Testis (tissue), 2 donors: ENCODE measurements at regions not wholly inside any gene's neighbourhood (a gene's known extent, or its start where the extent isn't known, plus 50 kb on each side); places are given as distances from the start of the nearest gene placed in this dataset.
"Not testable (repeated sequence)": the region's sequence is repeated elsewhere in the genome, so short reads cannot be mapped to it uniquely, and the experiment has no call there.

Experiments used
- DNase-seq: peaks from one replicate; pipeline ENCODE4 v3.0.0-alpha.2; 2019
- H3K27ac ChIP-seq, 2 donors: fragments of 200-600 bp; sonication (generic); one replicate each; pipeline ENCODE4 v1.5.1; 2019
- H3K27me3 ChIP-seq: fragments of 200-600 bp; sonication (generic); one replicate; pipeline ENCODE4 v1.5.1; 2019
- H3K36me3 ChIP-seq: fragments of 200-600 bp; sonication (generic); one replicate; pipeline ENCODE4 v1.5.1; 2017; ENCODE audit warnings: low read depth; ENCODE audit errors: missing control alignments
- H3K4me1 ChIP-seq: fragments of 200-600 bp; sonication (generic); one replicate; pipeline ENCODE4 v1.5.1; 2019
- H3K4me3 ChIP-seq, 2 donors: fragments of 200-600 bp; sonication (generic); one replicate each; pipeline ENCODE4 v1.5.1; 2017 to 2019
- H3K9me3 ChIP-seq: fragments of 200-600 bp; sonication (generic); one replicate; pipeline ENCODE4 v1.5.1; 2017
- POLR2A ChIP-seq: fragments of 450-650 bp; IDR thresholded peaks from one replicate; pipeline ENCODE4 v1.6.1; 2017; ENCODE audit warnings: antibody characterized with exemption, mild to moderate bottlenecking, moderate library complexity
- WGBS, 2 donors: methylation state at CpG; one replicate each; pipeline ENCODE4 v1.1.5; 2018; 5-methylcytosine and 5-hydroxymethylcytosine counted together
- intact Hi-C: fragments of 100-400 bp; cut with DNase I; formaldehyde crosslinking; loops from one replicate; pipeline ENCODE4 v1.15.1; 2023; ENCODE audit warnings: low total_unique reads
- TF ChIP-seq, protein P1 (sequence below), 3 experiments: fragments of 450-650 bp in 2 of 3; fragments of 200-600 bp in 1 of 3; sonication (generic) in 1 of 3; IDR thresholded peaks; one replicate each; pipeline ENCODE4 v1.5.1; 2016 to 2019; ENCODE audit warnings: antibody characterized with exemption in 3 of 3, mild to moderate bottlenecking in 2 of 3, moderate library complexity in 1 of 3

DNA sequence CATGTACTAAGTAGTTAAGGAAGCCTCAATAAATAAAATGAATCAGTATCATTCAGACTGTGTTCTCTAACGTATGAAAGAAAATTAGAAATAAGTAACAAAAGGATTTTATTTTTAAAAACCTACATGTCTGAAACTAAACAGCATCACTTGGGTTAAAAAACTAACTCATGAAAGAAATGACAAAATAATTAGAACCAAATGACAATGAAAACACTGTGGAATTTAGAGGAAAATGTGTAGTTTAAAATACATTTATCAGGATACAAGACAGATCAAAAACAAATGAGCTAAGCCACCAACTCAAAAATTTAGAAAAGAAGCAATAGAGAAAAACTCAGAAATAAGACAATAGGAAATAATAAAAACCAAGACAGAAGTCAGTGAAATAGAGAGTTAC, 108.7 kb downstream of the TENT5C start:
- Histone ChIP-seq H3K4me3 (no peak overlapping the region), H3K27me3 (no peaks in the 10 kb centered on the region), H3K4me1 (no peaks in the 10 kb centered on the region), H3K9me3 (no peaks in the 10 kb centered on the region), H3K36me3 (no peaks in the 10 kb centered on the region), H3K27ac (no peak overlapping the region)
- no peak for DNase-seq
- intact Hi-C loops, result no loop called here
- TF ChIP-seq POLR2A, result no peak
- TF ChIP-seq, protein P1, sequence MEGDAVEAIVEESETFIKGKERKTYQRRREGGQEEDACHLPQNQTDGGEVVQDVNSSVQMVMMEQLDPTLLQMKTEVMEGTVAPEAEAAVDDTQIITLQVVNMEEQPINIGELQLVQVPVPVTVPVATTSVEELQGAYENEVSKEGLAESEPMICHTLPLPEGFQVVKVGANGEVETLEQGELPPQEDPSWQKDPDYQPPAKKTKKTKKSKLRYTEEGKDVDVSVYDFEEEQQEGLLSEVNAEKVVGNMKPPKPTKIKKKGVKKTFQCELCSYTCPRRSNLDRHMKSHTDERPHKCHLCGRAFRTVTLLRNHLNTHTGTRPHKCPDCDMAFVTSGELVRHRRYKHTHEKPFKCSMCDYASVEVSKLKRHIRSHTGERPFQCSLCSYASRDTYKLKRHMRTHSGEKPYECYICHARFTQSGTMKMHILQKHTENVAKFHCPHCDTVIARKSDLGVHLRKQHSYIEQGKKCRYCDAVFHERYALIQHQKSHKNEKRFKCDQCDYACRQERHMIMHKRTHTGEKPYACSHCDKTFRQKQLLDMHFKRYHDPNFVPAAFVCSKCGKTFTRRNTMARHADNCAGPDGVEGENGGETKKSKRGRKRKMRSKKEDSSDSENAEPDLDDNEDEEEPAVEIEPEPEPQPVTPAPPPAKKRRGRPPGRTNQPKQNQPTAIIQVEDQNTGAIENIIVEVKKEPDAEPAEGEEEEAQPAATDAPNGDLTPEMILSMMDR (IDR thresholded peaks at IDR 0.05), result no peak
- 71 to 80% methylated on average over 1 of the region's 1 CpG for WGBS, 2 donors

DNA sequence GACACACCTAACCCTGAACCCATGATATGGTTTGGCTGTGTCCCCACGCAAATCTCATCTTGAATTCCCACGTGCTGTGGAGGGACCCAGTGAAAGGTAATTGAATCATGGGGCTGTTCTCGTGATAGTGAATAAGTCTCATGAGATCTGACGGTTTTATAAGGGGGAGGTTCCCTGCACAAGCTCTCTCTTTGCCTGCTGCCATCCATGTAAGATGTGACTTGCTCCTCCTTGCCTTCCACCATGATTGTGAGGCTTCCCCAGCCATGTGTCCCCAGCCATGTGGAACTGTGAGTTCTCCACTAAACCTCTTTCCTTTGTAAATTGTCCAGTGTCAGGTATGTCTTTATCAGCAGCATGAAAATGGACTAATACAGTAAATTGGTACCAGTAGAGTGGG, 110.2 kb downstream of the TENT5C start:
- WGBS, 2 donors, result 81 to 89% methylated on average over 4 of the region's 4 CpGs
- H3K36me3 ChIP-seq, H3K9me3 ChIP-seq, H3K4me1 ChIP-seq, H3K27me3 ChIP-seq, H3K4me3 ChIP-seq, DNase-seq, intact Hi-C loops, H3K27ac ChIP-seq: not testable (repeated sequence)

DNA sequence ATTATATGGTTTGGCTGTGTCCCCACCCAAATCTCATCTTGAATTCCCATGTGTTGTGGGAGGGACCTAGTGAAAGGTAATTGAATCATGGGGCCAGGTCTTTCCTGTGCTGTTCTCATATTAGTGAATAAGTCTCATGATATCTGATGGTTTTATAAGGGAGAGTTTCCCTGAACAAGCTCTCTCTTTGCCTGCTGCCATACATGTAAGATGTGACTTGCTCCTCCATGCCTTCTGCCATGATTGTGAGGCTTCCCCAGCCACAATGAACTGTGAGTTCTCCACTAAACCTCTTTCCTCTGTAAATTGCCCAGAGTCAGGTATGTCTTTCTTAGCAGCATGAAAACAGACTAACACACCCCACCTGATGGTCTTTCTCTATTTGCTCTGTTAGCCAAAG, 112.1 kb downstream of the TENT5C start:
- intact Hi-C loops, H3K4me1 ChIP-seq, H3K9me3 ChIP-seq, H3K36me3 ChIP-seq, H3K27ac ChIP-seq, H3K4me3 ChIP-seq, H3K27me3 ChIP-seq, DNase-seq: not testable (repeated sequence)

DNA sequence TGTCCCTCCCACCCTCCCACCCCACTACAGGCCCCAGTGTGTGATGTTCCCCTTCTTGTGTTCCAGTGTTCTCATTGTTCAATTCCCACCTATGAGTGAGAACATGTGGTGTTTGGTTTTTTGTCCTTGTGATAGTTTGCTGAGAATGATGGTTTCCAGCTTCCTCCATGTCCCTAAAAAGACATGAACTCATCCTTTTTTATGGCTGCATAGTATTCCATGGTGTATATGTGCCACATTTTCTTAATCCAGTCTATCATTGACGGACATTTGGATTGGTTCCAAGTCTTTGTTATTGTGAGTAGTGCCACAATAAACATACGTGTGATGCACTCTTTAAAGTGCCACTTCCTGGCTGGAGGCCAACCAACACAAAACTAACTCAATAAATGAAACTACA, 112.7 kb downstream of the TENT5C start:
- DNase-seq, H3K9me3 ChIP-seq, H3K27me3 ChIP-seq, H3K27ac ChIP-seq, H3K4me3 ChIP-seq, H3K36me3 ChIP-seq, intact Hi-C loops, H3K4me1 ChIP-seq: not testable (repeated sequence)
- 59 to 65% methylated on average over 2 of the region's 2 CpGs for WGBS, 2 donors

DNA sequence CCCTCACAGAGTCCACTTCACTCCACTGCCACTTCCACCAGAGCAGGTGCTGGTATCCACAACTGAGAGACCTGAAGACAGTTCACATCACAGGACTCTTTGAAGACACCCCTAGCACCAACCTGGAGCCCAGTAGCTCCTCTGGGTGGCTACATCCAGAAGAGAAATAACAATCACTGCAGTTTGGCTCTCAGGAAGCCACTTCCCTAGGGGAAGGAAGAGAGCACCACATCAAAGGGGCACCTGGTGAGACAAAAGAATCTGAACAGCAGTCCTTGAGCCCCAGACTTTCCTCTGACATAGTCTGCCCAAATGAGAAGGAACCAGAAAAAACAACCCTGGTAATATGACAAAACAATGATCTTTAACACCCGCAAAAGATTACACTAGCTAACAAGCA, 113.2 kb downstream of the TENT5C start:
- TF ChIP-seq POLR2A, result no peak
- TF ChIP-seq, protein P1 (IDR thresholded peaks at IDR 0.05), result no peak
- Histone ChIP-seq H3K4me3 (no peak overlapping the region), H3K4me1 (no peaks in the 10 kb centered on the region), H3K27ac (no peak overlapping the region), H3K36me3 (no peaks in the 10 kb centered on the region), H3K27me3 (no peaks in the 10 kb centered on the region), H3K9me3 (no peaks in the 10 kb centered on the region)
- WGBS, 2 donors, result 95 to 97% methylated on average over 1 of the region's 1 CpG
- intact Hi-C loops, result no loop called here
- no peak for DNase-seq

DNA sequence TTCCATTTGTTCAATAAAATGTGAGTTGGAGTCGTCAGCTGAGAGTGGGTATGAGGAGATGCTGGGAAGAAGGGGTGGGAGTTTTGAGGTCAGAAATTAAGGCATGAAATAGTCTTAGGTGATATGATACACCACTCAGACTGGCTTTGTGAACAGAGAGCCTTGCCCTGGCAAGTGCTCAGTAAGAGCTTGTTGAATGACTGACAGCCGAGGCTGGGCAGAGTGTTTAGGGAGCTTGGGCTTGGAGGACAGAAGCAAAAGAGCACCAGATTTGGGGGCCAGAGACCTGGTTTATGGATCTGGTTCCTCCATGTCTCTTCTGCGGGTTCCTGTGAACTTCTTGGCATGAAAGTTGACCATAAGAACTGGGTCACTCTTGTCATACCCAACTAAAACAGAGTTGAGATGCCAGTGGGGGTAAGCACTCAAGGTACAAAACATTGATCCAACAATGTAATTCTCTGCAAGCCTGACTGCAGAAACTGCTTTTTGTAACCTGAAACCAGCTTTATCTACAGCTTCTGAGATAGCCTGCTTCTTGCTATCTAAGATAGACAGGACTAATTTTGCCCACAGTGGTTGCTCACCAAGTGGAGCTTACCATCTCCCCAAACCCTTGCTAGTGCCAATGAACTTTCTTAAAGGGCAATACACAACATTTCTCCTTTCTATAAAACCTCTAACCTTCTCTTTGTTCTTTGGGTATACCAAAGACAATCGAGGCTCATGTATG, 126.4 kb downstream of the TENT5C start:
- no peak for DNase-seq
- TF ChIP-seq, protein P1 (IDR thresholded peaks at IDR 0.05), result no peak
- TF ChIP-seq POLR2A, result no peak
- H3K36me3 ChIP-seq, result no peaks in the 10 kb centered on the region
- H3K9me3 ChIP-seq, result no peaks in the 10 kb centered on the region
- H3K4me3 ChIP-seq, result no peak overlapping the region
- H3K27ac ChIP-seq, result no peak overlapping the region
- H3K4me1 ChIP-seq, result peaks cover 4% of the 10 kb centered on the region
- 89 to 95% methylated on average over 4 of the region's 4 CpGs for WGBS, 2 donors
- intact Hi-C loops, result no loop called here
- no peaks in the 10 kb centered on the region for H3K27me3 ChIP-seq
